Hepatocyte (in vitro differentiated cells): ENCODE measurements at regions not wholly inside any gene's neighbourhood (a gene's known extent, or its start where the extent isn't known, plus 50 kb on each side); places are given as distances from the start of the nearest gene placed in this dataset.

Source experiments
- EZH2 ChIP-seq: fragments of 200-600 bp; sonication (generic); IDR thresholded peaks from 2 replicates; pipeline ENCODE4 v1.6.1; 2016; ENCODE audit warnings: antibody characterized with exemption, mild to moderate bottlenecking, borderline replicate concordance
- TF ChIP-seq, protein P1 (sequence below): fragments of 200-600 bp; sonication (generic); IDR thresholded peaks from 2 replicates; pipeline ENCODE4 v1.5.1; 2016; ENCODE audit warnings: antibody characterized with exemption, mild to moderate bottlenecking; ENCODE audit not compliant: poor library complexity

DNA sequence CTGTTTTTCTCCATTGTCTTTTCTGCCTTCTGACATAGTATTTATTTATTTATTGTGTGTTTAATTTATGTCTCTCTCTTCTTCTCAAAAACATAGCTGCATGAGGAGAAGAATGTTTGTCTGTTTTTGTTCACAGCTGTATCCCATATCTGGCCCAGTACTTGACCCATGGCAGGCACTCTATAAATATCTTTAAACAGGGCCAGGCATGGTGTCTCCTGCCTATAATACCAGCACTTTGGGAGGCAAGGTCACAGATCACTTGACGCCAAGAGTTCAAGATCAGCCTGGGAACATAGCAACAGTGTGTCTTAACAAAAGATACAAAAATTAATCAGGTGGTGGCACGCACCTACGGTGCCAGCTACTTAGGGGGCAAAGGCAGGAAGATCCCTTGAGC, 361.3 kb upstream of the KLHL29 start:
- TF ChIP-seq, protein P1, sequence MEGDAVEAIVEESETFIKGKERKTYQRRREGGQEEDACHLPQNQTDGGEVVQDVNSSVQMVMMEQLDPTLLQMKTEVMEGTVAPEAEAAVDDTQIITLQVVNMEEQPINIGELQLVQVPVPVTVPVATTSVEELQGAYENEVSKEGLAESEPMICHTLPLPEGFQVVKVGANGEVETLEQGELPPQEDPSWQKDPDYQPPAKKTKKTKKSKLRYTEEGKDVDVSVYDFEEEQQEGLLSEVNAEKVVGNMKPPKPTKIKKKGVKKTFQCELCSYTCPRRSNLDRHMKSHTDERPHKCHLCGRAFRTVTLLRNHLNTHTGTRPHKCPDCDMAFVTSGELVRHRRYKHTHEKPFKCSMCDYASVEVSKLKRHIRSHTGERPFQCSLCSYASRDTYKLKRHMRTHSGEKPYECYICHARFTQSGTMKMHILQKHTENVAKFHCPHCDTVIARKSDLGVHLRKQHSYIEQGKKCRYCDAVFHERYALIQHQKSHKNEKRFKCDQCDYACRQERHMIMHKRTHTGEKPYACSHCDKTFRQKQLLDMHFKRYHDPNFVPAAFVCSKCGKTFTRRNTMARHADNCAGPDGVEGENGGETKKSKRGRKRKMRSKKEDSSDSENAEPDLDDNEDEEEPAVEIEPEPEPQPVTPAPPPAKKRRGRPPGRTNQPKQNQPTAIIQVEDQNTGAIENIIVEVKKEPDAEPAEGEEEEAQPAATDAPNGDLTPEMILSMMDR: no peak
- no peak for TF ChIP-seq EZH2
